GM12873 (cell line): ENCODE measurements at regions not wholly inside any gene's neighbourhood (a gene's known extent, or its start where the extent isn't known, plus 50 kb on each side); places are given as distances from the start of the nearest gene placed in this dataset.

Experiments used
- CTCF ChIP-seq: IDR thresholded peaks from 2 replicates; pipeline ENCODE4 v1.5.1; 2012; ENCODE audit warnings: low read depth, mild to moderate bottlenecking, moderate library complexity, low read length, control low read depth; ENCODE audit not compliant: insufficient read depth; ENCODE audit errors: missing control alignments

- TF ChIP-seq CTCF = no peak
Measured at GRCh38 chrX:122770581-122770980, 413.5 kb upstream of the GRIA3 start.

DNA sequence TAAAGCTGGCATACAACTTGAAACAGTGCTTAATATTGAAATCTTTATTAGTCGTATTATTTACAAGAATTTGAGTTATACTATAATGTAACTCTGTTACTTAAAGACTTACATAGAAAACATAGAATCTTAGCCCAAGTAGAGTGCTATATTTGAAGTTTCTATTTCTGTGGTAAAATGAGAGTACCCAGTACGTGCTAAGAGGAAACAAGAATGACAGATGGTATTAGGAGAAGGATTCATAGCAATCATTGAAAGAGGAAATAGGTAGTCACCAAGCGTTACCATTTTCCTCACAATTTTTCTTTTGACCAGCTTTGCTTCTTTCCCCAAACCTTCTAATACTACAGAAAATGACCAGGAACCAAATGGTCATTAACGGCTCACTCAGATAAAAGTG, 412.1 kb upstream of the GRIA3 start:
- no peak for TF ChIP-seq CTCF

GRCh38 chrX:122777766-122778165, 406.3 kb upstream of the GRIA3 start:
- no peak for TF ChIP-seq CTCF

- TF ChIP-seq CTCF = no peak
Measured at GRCh38 chrX:122783918-122784317, 400.2 kb upstream of the GRIA3 start.

- TF ChIP-seq CTCF = no peak
Measured at GRCh38 chrX:122787231-122787630, 396.8 kb upstream of the GRIA3 start.

- no peak for TF ChIP-seq CTCF
Measured at GRCh38 chrX:122788216-122788615, 395.9 kb upstream of the GRIA3 start.

DNA sequence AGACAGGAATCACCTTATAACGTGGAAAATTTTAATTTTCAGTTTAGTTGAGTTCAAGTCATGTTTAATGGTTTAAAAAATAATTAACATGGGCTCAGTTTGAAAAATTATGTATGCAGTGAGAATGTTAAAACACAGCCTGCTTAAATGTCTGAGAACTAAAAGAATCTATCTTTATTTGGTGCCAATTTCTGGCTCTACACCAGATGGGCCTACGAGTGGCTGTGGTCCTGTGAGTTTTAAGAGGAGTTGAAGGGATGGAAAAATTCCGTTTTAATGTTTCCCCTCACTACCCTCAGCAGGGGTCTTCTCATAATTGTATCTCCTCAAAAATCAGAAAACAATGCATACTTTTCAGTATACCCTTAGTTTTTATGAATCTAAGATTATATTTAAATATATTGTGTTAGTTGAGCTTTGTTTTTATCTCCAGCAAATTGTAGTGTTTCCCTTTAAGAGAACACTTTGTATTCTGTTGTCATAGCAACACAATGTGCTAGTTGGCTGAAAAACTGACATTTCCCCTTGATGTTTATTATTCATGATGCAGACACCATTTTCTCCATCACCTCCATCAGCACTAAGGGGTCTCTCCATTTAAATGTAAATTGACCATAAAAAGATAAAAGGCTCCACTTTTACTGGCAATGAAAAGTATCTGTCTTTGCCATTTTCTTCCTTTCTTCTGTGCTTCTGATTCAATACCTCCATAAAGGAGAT, 393.5 kb upstream of the GRIA3 start:
- TF ChIP-seq CTCF = no peak

DNA sequence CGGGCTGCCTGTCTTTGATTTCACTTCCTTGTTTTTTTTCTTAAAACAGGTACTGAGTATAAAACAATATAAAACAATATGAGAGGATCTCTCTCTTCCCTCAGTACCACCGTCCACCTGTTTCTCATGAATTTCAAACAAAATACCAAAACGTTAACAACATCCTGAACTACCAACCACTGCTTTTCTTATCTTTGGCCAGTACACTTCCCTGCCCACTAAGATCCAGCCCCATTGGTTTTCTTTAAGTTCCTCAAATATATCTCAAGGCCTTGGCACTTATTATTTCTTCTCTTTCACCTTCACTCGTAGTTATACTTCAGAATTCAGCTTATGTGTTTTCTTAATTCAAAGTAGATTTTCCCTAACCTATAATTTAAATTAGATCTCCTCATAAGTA, 370.2 kb upstream of the GRIA3 start:
- TF ChIP-seq CTCF = no peak
